HG03139 (cell line): ENCODE measurements at regions not wholly inside any gene's neighbourhood (a gene's known extent, or its start where the extent isn't known, plus 50 kb on each side); places are given as distances from the start of the nearest gene placed in this dataset.

Source experiments
- ATAC-seq: cut with Tn5 transposase; IDR thresholded peaks from one replicate; pipeline ENCODE4 v1.9.1; 2021; ENCODE audit not compliant: unreplicated experiment

- no peak for ATAC-seq
Measured at GRCh38 chr2:30046979-30047378, 99.8 kb upstream of the YPEL5 start.

- no peak for ATAC-seq
Measured at GRCh38 chr2:30048636-30049175, 98.1 kb upstream of the YPEL5 start.

- ATAC-seq: no peak
Measured at GRCh38 chr2:30055548-30055947, 91.3 kb upstream of the YPEL5 start.

GRCh38 chr2:30060562-30060961 is 86.2 kb upstream of the YPEL5 start:
- no peak for ATAC-seq

- ATAC-seq: no peak
Measured at GRCh38 chr2:30068067-30068466, 78.7 kb upstream of the YPEL5 start.

- no peak for ATAC-seq
Measured at GRCh38 chr2:30072250-30072842, 74.5 kb upstream of the YPEL5 start.

- ATAC-seq: no peak
Measured at GRCh38 chr2:30073523-30073922, 73.3 kb upstream of the YPEL5 start.

GRCh38 chr2:30074023-30074422 is 72.8 kb upstream of the YPEL5 start:
- ATAC-seq: no peak

- ATAC-seq: no peak
Measured at GRCh38 chr2:30078521-30078920, 68.3 kb upstream of the YPEL5 start.

GRCh38 chr2:30084915-30085314 is 61.9 kb upstream of the YPEL5 start:
- no peak for ATAC-seq

- no peak for ATAC-seq
Measured at GRCh38 chr2:30089171-30089570, 57.6 kb upstream of the YPEL5 start.

GRCh38 chr2:30095402-30095801 is 51.4 kb upstream of the YPEL5 start:
- no peak for ATAC-seq

- ATAC-seq: no peak
Measured at GRCh38 chr2:30096451-30096850, 50.4 kb upstream of the YPEL5 start.
